Urothelium cell line (cell line): ENCODE measurements at regions not wholly inside any gene's neighbourhood (a gene's known extent, or its start where the extent isn't known, plus 50 kb on each side); places are given as distances from the start of the nearest gene placed in this dataset.

Experiments
- DNase-seq: peaks from one replicate; pipeline ENCODE4 v3.0.0; 2011; ENCODE audit warnings: low spot score, mixed read lengths
- FAIRE-seq: peaks from 2 replicates; lab custom pipeline; 2011; peaks lifted over from hg19 to GRCh38; lab: Jason Lieb, UNC

GRCh38 chr7:88442413-88442812 is 135.7 kb upstream of the STEAP4 start:
- FAIRE-seq: no peak
- DNase-seq: no peak

- no peak for DNase-seq
- no peak for FAIRE-seq
Measured at GRCh38 chr7:88437132-88437531, 130.4 kb upstream of the STEAP4 start.

GRCh38 chr7:88432301-88432700 is 125.6 kb upstream of the STEAP4 start:
- FAIRE-seq (no peak), DNase-seq (no peak)

GRCh38 chr7:88431882-88432281 is 125.2 kb upstream of the STEAP4 start:
- DNase-seq: no peak
- FAIRE-seq: no peak

GRCh38 chr7:88429382-88429781 is 122.7 kb upstream of the STEAP4 start:
- DNase-seq (peak; percentile 29), FAIRE-seq (no peak)

GRCh38 chr7:88402529-88402928 is 95.8 kb upstream of the STEAP4 start:
- DNase-seq (no peak), FAIRE-seq (peak; percentile 74)

- DNase-seq: no peak
- FAIRE-seq: peak; percentile 86
Measured at GRCh38 chr7:88401009-88401623, 94.4 kb upstream of the STEAP4 start.

- no peak for FAIRE-seq
- DNase-seq: no peak
Measured at GRCh38 chr7:88399696-88400240, 93.1 kb upstream of the STEAP4 start.

- FAIRE-seq: peak; percentile 80
- DNase-seq: no peak
Measured at GRCh38 chr7:88399036-88399435, 92.3 kb upstream of the STEAP4 start.

- FAIRE-seq: no peak
- no peak for DNase-seq
Measured at GRCh38 chr7:88398459-88398858, 91.8 kb upstream of the STEAP4 start.

- no peak for FAIRE-seq
- no peak for DNase-seq
Measured at GRCh38 chr7:88396948-88397322, 90.2 kb upstream of the STEAP4 start.

- DNase-seq (no peak), FAIRE-seq (no peak)
Measured at GRCh38 chr7:88396295-88396947, 89.7 kb upstream of the STEAP4 start.

GRCh38 chr7:88395715-88396114 is 89.0 kb upstream of the STEAP4 start:
- FAIRE-seq: peak; percentile 44
- no peak for DNase-seq

GRCh38 chr7:88391247-88391646 is 84.6 kb upstream of the STEAP4 start:
- FAIRE-seq (no peak), DNase-seq (no peak)

GRCh38 chr7:88387368-88387767 is 80.7 kb upstream of the STEAP4 start:
- FAIRE-seq (no peak), DNase-seq (no peak)

GRCh38 chr7:88386665-88387156 is 80.0 kb upstream of the STEAP4 start:
- FAIRE-seq: no peak
- DNase-seq: no peak

GRCh38 chr7:88377434-88377833 is 70.7 kb upstream of the STEAP4 start:
- DNase-seq: peak; percentile 16
- FAIRE-seq: peak; percentile 5

- FAIRE-seq (no peak), DNase-seq (no peak)
Measured at GRCh38 chr7:88368686-88369085, 62.0 kb upstream of the STEAP4 start.

- FAIRE-seq (no peak), DNase-seq (no peak)
Measured at GRCh38 chr7:88366845-88367244, 60.2 kb upstream of the STEAP4 start.

- DNase-seq: no peak
- FAIRE-seq: no peak
Measured at GRCh38 chr7:88363869-88364268, 57.2 kb upstream of the STEAP4 start.

- no peak for DNase-seq
- no peak for FAIRE-seq
Measured at GRCh38 chr7:88363249-88363648, 56.6 kb upstream of the STEAP4 start.

- no peak for FAIRE-seq
Measured at GRCh38 chr7:88361357-88361756, 54.7 kb upstream of the STEAP4 start.

More at GRCh38 chr7:88361357-88361756, 54.7 kb upstream of the STEAP4 start:
- no peak for DNase-seq
